Amygdala (tissue), 56 donors: ENCODE measurements at regions not wholly inside any gene's neighbourhood (a gene's known extent, or its start where the extent isn't known, plus 50 kb on each side); places are given as distances from the start of the nearest gene placed in this dataset.

Source experiments
- DNase-seq, 56 donors: peaks; one replicate each; lab custom pipeline; 2025; lab: John Stamatoyannopoulos, UW

- no peak for DNase-seq
These were observed 369.2 kb upstream of the AKR1E2 start for GRCh38 chr10:4456776-4457175.

- DNase-seq = no peak
These were observed 369.7 kb upstream of the AKR1E2 start for GRCh38 chr10:4456279-4456678.

GRCh38 chr10:4453950-4454349, 372.1 kb upstream of the AKR1E2 start:
- no peak for DNase-seq

- no peak for DNase-seq
These were observed 372.7 kb upstream of the AKR1E2 start for GRCh38 chr10:4453276-4453675.

GRCh38 chr10:4450981-4451908, 374.8 kb upstream of the AKR1E2 start:
- no peak for DNase-seq

- DNase-seq = no peak
These were observed 375.8 kb upstream of the AKR1E2 start for GRCh38 chr10:4450169-4450568.

- no peak for DNase-seq
These were observed 378.0 kb upstream of the AKR1E2 start for GRCh38 chr10:4448030-4448429.

GRCh38 chr10:4443419-4443818, 382.6 kb upstream of the AKR1E2 start:
- DNase-seq = no peak

GRCh38 chr10:4442296-4442695, 383.7 kb upstream of the AKR1E2 start:
- DNase-seq = no peak

GRCh38 chr10:4440260-4440659, 385.7 kb upstream of the AKR1E2 start:
- no peak for DNase-seq

- no peak for DNase-seq
These were observed 388.2 kb upstream of the AKR1E2 start for GRCh38 chr10:4437791-4438190.

- DNase-seq = no peak
These were observed 388.9 kb upstream of the AKR1E2 start for GRCh38 chr10:4437061-4437460.

GRCh38 chr10:4436103-4436502, 389.9 kb upstream of the AKR1E2 start:
- DNase-seq = no peak

- no peak for DNase-seq
These were observed 391.4 kb upstream of the AKR1E2 start for GRCh38 chr10:4434516-4435071.

- no peak for DNase-seq
These were observed 391.9 kb upstream of the AKR1E2 start for GRCh38 chr10:4434105-4434504.

- DNase-seq = no peak
These were observed 394.7 kb upstream of the AKR1E2 start for GRCh38 chr10:4431114-4431863.

- DNase-seq = no peak
These were observed 396.4 kb upstream of the AKR1E2 start for GRCh38 chr10:4429571-4429970.

- no peak for DNase-seq
These were observed 398.5 kb upstream of the AKR1E2 start for GRCh38 chr10:4427532-4427931.

- DNase-seq = no peak
These were observed 399.1 kb upstream of the AKR1E2 start for GRCh38 chr10:4426866-4427265.

GRCh38 chr10:4409319-4409718, 416.7 kb upstream of the AKR1E2 start:
- no peak for DNase-seq

GRCh38 chr10:4407783-4408182, 418.2 kb upstream of the AKR1E2 start:
- no peak for DNase-seq
